ENCODE measurements at regions not wholly inside any gene's neighbourhood (a gene's known extent, or its start where the extent isn't known, plus 50 kb on each side); places are given as distances from the start of the nearest gene placed in this dataset.

GRCh38 chr4:127509155-127509554 is 123.6 kb upstream of the INTU start:
- TF ChIP-seq, protein P1, sequence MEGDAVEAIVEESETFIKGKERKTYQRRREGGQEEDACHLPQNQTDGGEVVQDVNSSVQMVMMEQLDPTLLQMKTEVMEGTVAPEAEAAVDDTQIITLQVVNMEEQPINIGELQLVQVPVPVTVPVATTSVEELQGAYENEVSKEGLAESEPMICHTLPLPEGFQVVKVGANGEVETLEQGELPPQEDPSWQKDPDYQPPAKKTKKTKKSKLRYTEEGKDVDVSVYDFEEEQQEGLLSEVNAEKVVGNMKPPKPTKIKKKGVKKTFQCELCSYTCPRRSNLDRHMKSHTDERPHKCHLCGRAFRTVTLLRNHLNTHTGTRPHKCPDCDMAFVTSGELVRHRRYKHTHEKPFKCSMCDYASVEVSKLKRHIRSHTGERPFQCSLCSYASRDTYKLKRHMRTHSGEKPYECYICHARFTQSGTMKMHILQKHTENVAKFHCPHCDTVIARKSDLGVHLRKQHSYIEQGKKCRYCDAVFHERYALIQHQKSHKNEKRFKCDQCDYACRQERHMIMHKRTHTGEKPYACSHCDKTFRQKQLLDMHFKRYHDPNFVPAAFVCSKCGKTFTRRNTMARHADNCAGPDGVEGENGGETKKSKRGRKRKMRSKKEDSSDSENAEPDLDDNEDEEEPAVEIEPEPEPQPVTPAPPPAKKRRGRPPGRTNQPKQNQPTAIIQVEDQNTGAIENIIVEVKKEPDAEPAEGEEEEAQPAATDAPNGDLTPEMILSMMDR (IDR thresholded peaks at IDR 0.05), result no peak
- TF ChIP-seq EP300 (IDR thresholded peaks at IDR 0.05), result no peak
- no peak for TF ChIP-seq POLR2A (IDR thresholded peaks at IDR 0.05)
